ENCODE measurements at regions not wholly inside any gene's neighbourhood (a gene's known extent, or its start where the extent isn't known, plus 50 kb on each side); places are given as distances from the start of the nearest gene placed in this dataset.

- no peak for TF ChIP-seq POLR2A (IDR thresholded peaks at IDR 0.05; ENCODE audit: low read length)
- no peak for TF ChIP-seq GATA1 (IDR thresholded peaks at IDR 0.05; ENCODE audit: low read depth, low read length)
Measured at GRCh38 chr2:60275958-60276357, 277.5 kb downstream of the BCL11A start.
